Neural crest cell (in vitro differentiated cells): ENCODE measurements at regions not wholly inside any gene's neighbourhood (a gene's known extent, or its start where the extent isn't known, plus 50 kb on each side); places are given as distances from the start of the nearest gene placed in this dataset.
"Not testable (repeated sequence)": the region's sequence is repeated elsewhere in the genome, so short reads cannot be mapped to it uniquely, and the experiment has no call there.

Source experiments
- DNase-seq: peaks from one replicate; pipeline ENCODE4 v3.0.0; 2021; ENCODE audit warnings: low read depth, mixed read lengths, low spot score
- H3K27ac Mint-ChIP-seq: one replicate; pipeline ENCODE4 v1.8.0; 2021; ENCODE audit warnings: mild to moderate bottlenecking, mixed read lengths; ENCODE audit not compliant: unreplicated experiment
- H3K27me3 Mint-ChIP-seq: 2 replicates; pipeline ENCODE4 v1.8.0; 2021; ENCODE audit warnings: low read depth, mild to moderate bottlenecking, mixed read lengths
- H3K36me3 Mint-ChIP-seq: 2 replicates; pipeline ENCODE4 v1.8.0; 2021; ENCODE audit warnings: low read depth, mild to moderate bottlenecking, mixed read lengths
- H3K4me1 Mint-ChIP-seq: 2 replicates; pipeline ENCODE4 v1.8.0; 2021; ENCODE audit warnings: mixed read lengths
- H3K4me3 Mint-ChIP-seq: one replicate; pipeline ENCODE4 v1.8.0; 2021; ENCODE audit warnings: mild to moderate bottlenecking, mixed read lengths
- H3K9me3 Mint-ChIP-seq: 2 replicates; pipeline ENCODE4 v1.8.0; 2021; ENCODE audit warnings: mixed read lengths
- TF ChIP-seq, protein P1 (sequence below): fragments of 200-600 bp; sonication (generic); conservative IDR thresholded peaks from 2 replicates; pipeline ENCODE4 v1.5.0; 2021; ENCODE audit warnings: antibody characterized with exemption, mild to moderate bottlenecking

DNA sequence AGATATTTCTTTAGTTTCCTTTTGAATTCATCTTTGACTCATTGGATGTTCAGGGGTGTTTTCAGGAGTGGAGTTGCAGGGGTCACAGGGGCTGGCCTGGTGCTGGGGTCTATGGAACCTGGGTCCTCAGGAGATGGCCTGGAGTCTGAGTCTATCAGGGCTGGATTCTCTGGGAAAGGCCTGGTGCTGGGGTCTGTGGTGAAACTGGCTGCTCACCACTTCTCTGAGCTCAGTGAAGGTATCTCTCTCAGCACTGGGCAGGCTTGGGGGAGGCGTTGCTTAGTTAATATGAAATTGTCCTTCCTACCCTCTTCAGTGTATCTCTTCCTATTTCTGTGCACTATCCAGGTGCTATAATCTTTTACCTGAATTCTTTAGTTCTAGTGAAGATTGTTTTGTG lies 83.1 kb upstream of the SLC24A3 start:
- Mint-ChIP-seq H3K4me3 (no peak overlapping the region), H3K4me1 (no peaks in the 10 kb centered on the region), H3K27me3 (peaks cover 33% of the 10 kb centered on the region), H3K9me3 (peaks cover 5% of the 10 kb centered on the region), H3K36me3 (no peaks in the 10 kb centered on the region), H3K27ac (no peak overlapping the region)
- no peak for DNase-seq
- TF ChIP-seq, protein P1, sequence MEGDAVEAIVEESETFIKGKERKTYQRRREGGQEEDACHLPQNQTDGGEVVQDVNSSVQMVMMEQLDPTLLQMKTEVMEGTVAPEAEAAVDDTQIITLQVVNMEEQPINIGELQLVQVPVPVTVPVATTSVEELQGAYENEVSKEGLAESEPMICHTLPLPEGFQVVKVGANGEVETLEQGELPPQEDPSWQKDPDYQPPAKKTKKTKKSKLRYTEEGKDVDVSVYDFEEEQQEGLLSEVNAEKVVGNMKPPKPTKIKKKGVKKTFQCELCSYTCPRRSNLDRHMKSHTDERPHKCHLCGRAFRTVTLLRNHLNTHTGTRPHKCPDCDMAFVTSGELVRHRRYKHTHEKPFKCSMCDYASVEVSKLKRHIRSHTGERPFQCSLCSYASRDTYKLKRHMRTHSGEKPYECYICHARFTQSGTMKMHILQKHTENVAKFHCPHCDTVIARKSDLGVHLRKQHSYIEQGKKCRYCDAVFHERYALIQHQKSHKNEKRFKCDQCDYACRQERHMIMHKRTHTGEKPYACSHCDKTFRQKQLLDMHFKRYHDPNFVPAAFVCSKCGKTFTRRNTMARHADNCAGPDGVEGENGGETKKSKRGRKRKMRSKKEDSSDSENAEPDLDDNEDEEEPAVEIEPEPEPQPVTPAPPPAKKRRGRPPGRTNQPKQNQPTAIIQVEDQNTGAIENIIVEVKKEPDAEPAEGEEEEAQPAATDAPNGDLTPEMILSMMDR: no peak

DNA sequence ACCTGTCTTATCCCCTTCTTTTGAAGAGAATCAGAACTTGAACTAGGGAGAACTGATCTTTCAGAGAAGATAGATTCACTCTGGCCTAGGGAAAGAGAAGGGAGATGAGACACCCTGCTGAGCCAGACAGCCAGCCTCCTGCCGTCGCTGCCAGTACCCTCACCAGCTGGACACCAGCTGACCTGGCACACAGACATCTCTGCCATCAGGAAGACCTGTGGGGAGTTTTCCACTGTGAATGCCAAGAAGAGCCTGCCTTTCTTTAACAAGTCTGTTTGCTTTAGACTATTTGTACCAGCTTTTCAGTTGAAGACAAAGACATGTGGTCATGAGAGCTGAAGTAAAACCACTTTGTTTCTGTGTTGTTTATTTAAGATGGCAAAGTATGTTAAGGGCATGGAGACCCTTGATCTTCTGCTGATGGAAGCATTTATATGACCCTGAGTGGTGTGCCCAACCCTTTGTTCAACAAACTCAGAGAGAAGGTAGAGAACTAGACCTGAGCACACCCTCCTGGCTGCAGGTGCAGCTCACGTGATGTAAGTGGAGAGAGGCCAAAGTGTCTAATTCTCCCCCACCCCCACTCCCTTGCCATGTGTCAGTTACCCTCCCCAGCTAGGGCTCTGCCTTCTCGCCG lies 82.3 kb upstream of the SLC24A3 start:
- Mint-ChIP-seq H3K36me3 (no peaks in the 10 kb centered on the region), H3K9me3 (peaks cover 5% of the 10 kb centered on the region), H3K4me3 (no peak overlapping the region), H3K4me1 (no peaks in the 10 kb centered on the region), H3K27me3 (peaks cover 33% of the 10 kb centered on the region), H3K27ac (no peak overlapping the region)
- TF ChIP-seq, protein P1: no peak
- DNase-seq: no peak

DNA sequence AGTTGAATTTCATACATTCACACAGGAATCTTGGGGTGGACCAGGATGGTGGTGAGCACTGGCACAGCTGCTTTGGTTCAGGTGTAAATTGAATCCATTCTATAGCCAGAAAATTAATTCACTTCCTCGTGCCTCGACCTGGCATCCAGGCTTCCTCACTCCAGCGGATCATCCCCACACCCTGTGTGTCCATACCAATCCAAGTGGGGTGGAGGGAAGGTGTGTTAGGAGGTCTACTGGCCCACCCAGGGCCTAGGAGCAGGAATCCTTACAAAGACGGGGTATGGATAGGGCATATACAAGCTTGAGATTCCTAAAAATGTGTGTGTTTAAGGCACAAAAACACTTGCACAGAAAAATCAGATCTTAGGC lies 81.8 kb upstream of the SLC24A3 start:
- DNase-seq: no peak
- Mint-ChIP-seq H3K4me3 (no peak overlapping the region), H3K4me1 (no peaks in the 10 kb centered on the region), H3K36me3 (no peaks in the 10 kb centered on the region), H3K27ac (no peak overlapping the region), H3K27me3 (peaks cover 30% of the 10 kb centered on the region), H3K9me3 (peaks cover 5% of the 10 kb centered on the region)
- TF ChIP-seq, protein P1: no peak

DNA sequence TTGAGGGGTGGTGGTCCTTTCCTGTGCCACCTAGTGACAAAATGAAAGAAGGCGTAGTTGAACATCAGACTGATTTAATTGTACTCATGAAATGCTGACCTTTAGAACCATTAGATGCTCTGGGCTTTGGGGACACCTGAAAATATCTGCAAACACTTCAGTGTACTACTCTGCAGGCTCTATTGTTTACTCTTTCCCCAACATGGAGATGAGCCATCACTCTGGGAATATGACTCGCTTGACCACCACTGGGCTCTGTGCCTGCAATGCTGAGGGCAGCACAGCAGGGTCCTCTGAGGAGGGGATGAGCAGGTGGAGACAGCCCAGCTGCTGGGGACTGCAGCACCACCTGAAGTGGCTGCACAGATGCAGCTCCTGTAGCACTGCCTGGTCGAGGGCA lies 74.8 kb upstream of the SLC24A3 start:
- H3K4me1 Mint-ChIP-seq: no peaks in the 10 kb centered on the region
- TF ChIP-seq, protein P1: no peak
- peaks cover 13% of the 10 kb centered on the region for H3K27me3 Mint-ChIP-seq
- DNase-seq: no peak
- H3K4me3 Mint-ChIP-seq: no peak overlapping the region
- H3K27ac Mint-ChIP-seq: no peak overlapping the region
- H3K36me3 Mint-ChIP-seq: peaks cover 8% of the 10 kb centered on the region
- H3K9me3 Mint-ChIP-seq: peaks cover 21% of the 10 kb centered on the region

DNA sequence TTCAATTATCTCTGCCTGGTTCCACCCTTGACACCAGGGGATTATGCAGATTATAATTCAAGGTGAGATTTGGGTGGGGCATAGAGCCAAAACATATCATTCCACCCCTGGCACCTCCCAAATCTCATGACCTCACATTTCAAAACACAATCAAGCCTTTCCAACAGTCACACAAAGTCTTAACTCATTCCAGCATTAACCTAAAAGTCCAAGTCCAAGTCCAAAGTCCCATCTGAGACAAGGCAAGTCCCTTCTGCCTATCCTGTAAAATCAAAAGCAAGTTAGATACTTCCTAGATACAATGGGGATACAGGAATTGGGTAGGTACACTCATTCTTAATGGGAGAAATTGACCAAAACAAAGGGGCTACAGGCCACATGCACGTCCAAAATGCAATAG lies 73.7 kb upstream of the SLC24A3 start:
- TF ChIP-seq, protein P1: no peak
- Mint-ChIP-seq H3K4me1 (no peaks in the 10 kb centered on the region), H3K4me3 (no peak overlapping the region), H3K36me3 (peaks cover 8% of the 10 kb centered on the region), H3K27me3 (peaks cover 8% of the 10 kb centered on the region), H3K27ac (no peak overlapping the region), H3K9me3 (peaks cover 18% of the 10 kb centered on the region)
- no peak for DNase-seq

DNA sequence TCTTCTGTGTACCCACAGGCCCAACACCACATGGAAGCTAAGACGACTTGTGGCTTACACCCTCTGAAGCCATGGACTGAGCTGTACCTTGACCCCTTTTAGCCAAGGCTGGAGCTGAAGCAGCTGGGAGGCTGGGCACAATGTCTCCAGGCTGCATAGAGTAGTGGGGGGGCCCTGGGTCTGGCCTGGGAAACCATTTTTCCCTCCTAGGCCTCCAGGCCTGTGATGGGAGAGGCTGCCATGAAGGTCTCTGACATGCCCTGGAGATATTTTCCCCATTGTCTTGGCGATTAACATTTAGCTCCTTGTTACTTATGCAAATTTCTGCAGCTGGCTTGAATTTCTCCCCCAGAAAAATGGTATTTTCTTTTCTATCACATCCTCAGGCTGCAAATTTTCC lies 72.9 kb upstream of the SLC24A3 start:
- peaks cover 18% of the 10 kb centered on the region for H3K9me3 Mint-ChIP-seq
- not testable (repeated sequence) for H3K4me1 Mint-ChIP-seq, H3K27ac Mint-ChIP-seq, DNase-seq, H3K4me3 Mint-ChIP-seq, H3K36me3 Mint-ChIP-seq, H3K27me3 Mint-ChIP-seq
